K562 (cell line): ENCODE measurements at regions not wholly inside any gene's neighbourhood (a gene's known extent, or its start where the extent isn't known, plus 50 kb on each side); places are given as distances from the start of the nearest gene placed in this dataset.

Experiments used
- ATAC-seq: fragments of 200-7000 bp; cut with Tn5 transposase; 3 replicates; pipeline ENCODE4 v1.9.1; 2020; ENCODE audit warnings: moderate library complexity
- BruUV-seq: library from RNA; stranded (reverse); fragments of 400-500 nt; replicated peaks from 2 replicates; lab custom pipeline; 2021; lab: Mats Ljungman, UMichigan
- CTCF ChIA-PET: fragments of 300-600 bp; formaldehyde crosslinking; extraction: SDS; loops from one replicate; lab custom pipeline; 2021; ENCODE audit warnings: low intra/inter-chr PET ratio; lab: Yijun Ruan, JAX
- POLR2A ChIA-PET: fragments of 300-600, 350-650 bp; sonication (Branson Sonifier 250); formaldehyde crosslinking; extraction: SDS; loops from one replicate; lab custom pipeline; 2021; ENCODE audit warnings: antibody characterized with exemption, inconsistent platforms; lab: Yijun Ruan, JAX
- DNase-seq, 4 experiments: peaks; one replicate each; pipeline versions ENCODE4 v3.0.0 to v3.0.0-alpha.2; 2011 to 2018; ENCODE audit warnings: low spot score in 3 of 4, mixed read lengths in 3 of 4; ENCODE audit errors: extremely low read depth in 1 of 4
- FAIRE-seq: peaks from 2 replicates; lab custom pipeline; 2011; peaks lifted over from hg19 to GRCh38; lab: Jason Lieb, UNC
- H2AFZ ChIP-seq: 2 replicates; pipeline ENCODE4 v1.6.0; 2011; ENCODE audit warnings: low read depth, low read length, control low read depth, inconsistent platforms
- H3K27ac ChIP-seq: fragments of 200-600 bp; 3 replicates; pipeline ENCODE4 v1.8.0; 2011; ENCODE audit warnings: low read depth, mild to moderate bottlenecking, control low read depth, inconsistent platforms, low read length, moderate library complexity, mixed read lengths; ENCODE audit errors: extremely low read depth
- H3K27me3 ChIP-seq, 2 experiments: fragments of 300-600 bp in 1 of 2; 2 replicates in 1 of 2; 3 replicates in 1 of 2; pipeline versions ENCODE4 v1.6.0 to v1.8.0; 2011; ENCODE audit warnings: inconsistent platforms in 2 of 2, low read length in 2 of 2, mild to moderate bottlenecking in 1 of 2, mixed read lengths in 1 of 2, moderate library complexity in 1 of 2; ENCODE audit not compliant: control insufficient read depth in 2 of 2, insufficient read depth in 2 of 2
- H3K36me3 ChIP-seq: fragments of 300-600 bp; 3 replicates; pipeline ENCODE4 v1.8.0; 2011; ENCODE audit warnings: mild to moderate bottlenecking, low read length, inconsistent platforms; ENCODE audit not compliant: control insufficient read depth, insufficient read depth
- H3K4me1 ChIP-seq, 2 experiments: fragments of 200-600 bp in 1 of 2; replicated peaks in 1 of 2; 2 replicates in 1 of 2; 3 replicates in 1 of 2; pipeline versions ENCODE4 v1.5.1 to v1.8.0; 2011; ENCODE audit warnings: inconsistent platforms in 2 of 2, low read length in 2 of 2, mild to moderate bottlenecking in 1 of 2, mixed read lengths in 1 of 2, moderate library complexity in 1 of 2; ENCODE audit not compliant: control insufficient read depth in 2 of 2, insufficient read depth in 2 of 2
- H3K4me2 ChIP-seq: 2 replicates; pipeline ENCODE4 v1.6.1; 2011; ENCODE audit warnings: low read length, control low read depth, inconsistent platforms, mixed read lengths; ENCODE audit not compliant: insufficient read depth
- H3K4me3 ChIP-seq: fragments of 200-600 bp; sonication (generic), shearing (Covaris generic); 2 replicates; pipeline ENCODE4 v1.5.1; 2016; ENCODE audit warnings: control low read depth, inconsistent platforms
- H3K79me2 ChIP-seq: fragments of 200-600 bp; 3 replicates; pipeline ENCODE4 v1.8.0; 2011; ENCODE audit warnings: low read length, inconsistent platforms; ENCODE audit not compliant: control insufficient read depth, insufficient read depth
- H3K9ac ChIP-seq, 2 experiments: 2 replicates each; pipeline versions ENCODE4 v1.6.0 to v1.6.1; 2011; ENCODE audit warnings: low read depth in 2 of 2, low read length in 2 of 2, control low read depth in 1 of 2, inconsistent platforms in 1 of 2, mild to moderate bottlenecking in 1 of 2, mixed read lengths in 1 of 2; ENCODE audit not compliant: insufficient read depth in 1 of 2
- H3K9me1 ChIP-seq: one replicate; pipeline ENCODE4 v1.6.0; 2011; ENCODE audit warnings: inconsistent platforms, mild to moderate bottlenecking, low read length, moderate library complexity; ENCODE audit not compliant: control insufficient read depth, insufficient read depth
- H3K9me3 ChIP-seq: replicated peaks from 2 replicates; pipeline ENCODE4 v1.5.1; 2011; ENCODE audit warnings: low read depth, low read length, inconsistent platforms; ENCODE audit not compliant: control insufficient read depth, insufficient read depth
- H4K20me1 ChIP-seq: replicated peaks from 2 replicates; pipeline ENCODE4 v1.6.1; 2011; ENCODE audit warnings: low read length, inconsistent platforms, mixed read lengths; ENCODE audit not compliant: control insufficient read depth, insufficient read depth
- ESRRB ChIP-seq: fragments of 250-450 bp; sonication (Bioruptor Pico); IDR thresholded peaks from 2 replicates; pipeline ENCODE4 v1.5.0; 2020; ENCODE audit warnings: mild to moderate bottlenecking, moderate library complexity, borderline replicate concordance
- KHSRP ChIP-seq: fragments of 450-650 bp; IDR thresholded peaks from 2 replicates; pipeline ENCODE4 v1.6.1; 2017
- NFE2L1 ChIP-seq: fragments of 450-650 bp; IDR thresholded peaks from 2 replicates; pipeline ENCODE4 v1.6.1; 2016; ENCODE audit warnings: missing genetic modification characterization, low read depth, mild to moderate bottlenecking, missing compliant biosample characterization, moderate library complexity, borderline replicate concordance
- NR2C2 ChIP-seq, 2 experiments: fragments of 200-800 bp in 1 of 2; sonication (Bioruptor generic) in 1 of 2; sonication (generic) in 1 of 2; formaldehyde crosslinking in 1 of 2; IDR thresholded peaks; 2 replicates each; pipeline versions ENCODE4 v1.6.1 to v1.8.0; 2016 to 2022; ENCODE audit warnings: mild to moderate bottlenecking in 1 of 2, missing compliant biosample characterization in 1 of 2, missing genetic modification characterization in 1 of 2, missing genetic modification reagents in 1 of 2
- POLR3A ChIP-seq: IDR thresholded peaks from 2 replicates; pipeline ENCODE4 v1.6.1; 2011; ENCODE audit warnings: borderline replicate concordance, mild to moderate bottlenecking, moderate library complexity; ENCODE audit not compliant: insufficient read length, insufficient read depth; ENCODE audit errors: extremely low read depth
- TFAM ChIP-seq: fragments of 250-450 bp; sonication (Bioruptor Pico); conservative IDR thresholded peaks from 2 replicates; pipeline ENCODE4 v1.5.0; 2021; ENCODE audit warnings: mild to moderate bottlenecking, moderate library complexity
- ZNF143 ChIP-seq: sonication (generic); formaldehyde crosslinking; IDR thresholded peaks from 2 replicates; pipeline ENCODE4 v1.9.0; 2022; ENCODE audit warnings: mild to moderate bottlenecking, missing genetic modification reagents
- ZNF79 ChIP-seq: fragments of 250-450 bp; sonication (Bioruptor Pico); IDR thresholded peaks from 2 replicates; pipeline ENCODE4 v1.4.0; 2020; ENCODE audit warnings: low read depth, mild to moderate bottlenecking, moderate library complexity
- WGBS: fragments of 100-300 bp; shearing (Covaris generic); methylation state at CpG from one replicate; pipeline ENCODE4 v1.1.6; 2016; ENCODE audit warnings: low coverage, mixed read lengths; ENCODE audit not compliant: insufficient coverage; ENCODE audit errors: missing lambda C conversion rate; 5-methylcytosine and 5-hydroxymethylcytosine counted together
- in situ Hi-C: fragments of 300-500 bp; cut with MboI; formaldehyde crosslinking; loops from 4 replicates; pipeline ENCODE4 v1.15.0; 2018; ENCODE audit warnings: inconsistent platforms, mixed read lengths
- intact Hi-C: fragments of 100-400 bp; cut with micrococcal nuclease; formaldehyde crosslinking; loops from 2 replicates; pipeline ENCODE4 v1.14.2; 2022
- TF ChIP-seq, protein P1 (sequence below): fragments of 450-650 bp; formaldehyde crosslinking; IDR thresholded peaks from 2 replicates; pipeline ENCODE4 v1.4.0; 2020; ENCODE audit warnings: mild to moderate bottlenecking, moderate library complexity
- TF ChIP-seq, protein P2 (sequence below): fragments of 250-450 bp; sonication (Bioruptor Pico); IDR thresholded peaks from 2 replicates; pipeline ENCODE4 v1.5.1; 2021; ENCODE audit warnings: mild to moderate bottlenecking
- TF ChIP-seq, protein P3 (sequence below): sonication (generic); formaldehyde crosslinking; IDR thresholded peaks from 2 replicates; pipeline ENCODE4 v1.8.0; 2023; ENCODE audit warnings: mild to moderate bottlenecking, missing genetic modification reagents
- TF ChIP-seq, protein P4 (sequence below): conservative IDR thresholded peaks from 2 replicates; pipeline ENCODE4 v1.6.1; 2011; ENCODE audit warnings: low read depth, mild to moderate bottlenecking, low read length; ENCODE audit not compliant: control insufficient read depth

DNA sequence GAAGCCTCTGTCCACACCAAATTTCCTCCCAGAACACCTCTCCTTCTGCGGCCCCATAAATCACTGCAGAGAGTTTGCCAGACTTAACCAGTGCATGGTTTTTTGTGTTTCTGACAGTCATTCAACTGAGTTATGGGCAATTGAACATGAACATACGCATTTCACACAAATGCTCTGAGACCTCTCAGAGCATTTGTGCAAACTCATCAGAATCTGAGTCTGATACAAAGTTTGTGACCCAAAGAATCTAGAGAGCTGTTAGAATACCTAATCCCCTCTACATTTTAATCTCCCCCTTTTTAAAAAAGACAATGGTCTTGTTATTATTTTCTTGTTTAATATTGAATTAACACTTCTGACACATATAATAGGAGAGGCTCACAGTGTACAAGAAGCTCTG is 416.9 kb upstream of the SMARCA2 start (continued):
- TF ChIP-seq, protein P1, sequence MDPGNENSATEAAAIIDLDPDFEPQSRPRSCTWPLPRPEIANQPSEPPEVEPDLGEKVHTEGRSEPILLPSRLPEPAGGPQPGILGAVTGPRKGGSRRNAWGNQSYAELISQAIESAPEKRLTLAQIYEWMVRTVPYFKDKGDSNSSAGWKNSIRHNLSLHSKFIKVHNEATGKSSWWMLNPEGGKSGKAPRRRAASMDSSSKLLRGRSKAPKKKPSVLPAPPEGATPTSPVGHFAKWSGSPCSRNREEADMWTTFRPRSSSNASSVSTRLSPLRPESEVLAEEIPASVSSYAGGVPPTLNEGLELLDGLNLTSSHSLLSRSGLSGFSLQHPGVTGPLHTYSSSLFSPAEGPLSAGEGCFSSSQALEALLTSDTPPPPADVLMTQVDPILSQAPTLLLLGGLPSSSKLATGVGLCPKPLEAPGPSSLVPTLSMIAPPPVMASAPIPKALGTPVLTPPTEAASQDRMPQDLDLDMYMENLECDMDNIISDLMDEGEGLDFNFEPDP (CRISPR knock-in tag) = no peak
- TF ChIP-seq, protein P2, sequence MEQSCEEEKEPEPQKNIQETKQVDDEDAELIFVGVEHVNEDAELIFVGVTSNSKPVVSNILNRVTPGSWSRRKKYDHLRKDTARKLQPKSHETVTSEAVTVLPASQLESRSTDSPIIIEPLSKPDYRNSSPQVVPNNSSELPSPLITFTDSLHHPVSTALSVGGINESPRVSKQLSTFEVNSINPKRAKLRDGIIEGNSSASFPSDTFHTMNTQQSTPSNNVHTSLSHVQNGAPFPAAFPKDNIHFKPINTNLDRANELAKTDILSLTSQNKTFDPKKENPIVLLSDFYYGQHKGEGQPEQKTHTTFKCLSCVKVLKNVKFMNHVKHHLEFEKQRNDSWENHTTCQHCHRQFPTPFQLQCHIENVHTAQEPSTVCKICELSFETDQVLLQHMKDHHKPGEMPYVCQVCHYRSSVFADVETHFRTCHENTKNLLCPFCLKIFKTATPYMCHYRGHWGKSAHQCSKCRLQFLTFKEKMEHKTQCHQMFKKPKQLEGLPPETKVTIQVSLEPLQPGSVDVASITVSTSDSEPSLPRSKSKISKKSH (CRISPR knock-in tag) = no peak

DNA sequence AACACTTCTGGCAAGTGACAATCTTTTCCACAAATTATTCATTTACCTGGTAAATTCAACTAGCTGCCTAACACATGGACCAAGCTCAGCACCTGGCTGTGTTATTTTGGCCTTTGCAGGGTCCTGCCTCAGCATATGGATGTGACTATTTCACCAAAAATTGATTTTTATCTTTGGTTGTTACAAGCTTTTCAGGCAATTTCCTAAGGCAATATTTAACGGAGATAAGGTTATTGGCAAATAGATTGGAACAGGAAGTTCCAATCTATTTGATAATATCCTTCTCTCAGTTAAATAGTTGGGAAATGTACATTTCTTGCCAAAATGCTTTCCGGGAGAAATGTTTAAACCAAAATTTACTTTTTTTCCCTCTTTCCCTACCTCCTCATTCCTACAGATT is 415.2 kb upstream of the SMARCA2 start:
- H3K27ac ChIP-seq = no peak overlapping the region
- no peaks in the 10 kb centered on the region for H3K79me2 ChIP-seq
- ATAC-seq = no peak
- H3K4me3 ChIP-seq = no peak overlapping the region
- H3K9me3 ChIP-seq = no peaks in the 10 kb centered on the region
- no peaks in the 10 kb centered on the region for H3K9me1 ChIP-seq
- POLR2A ChIA-PET = no interaction called here
- H3K4me1 ChIP-seq = no peaks in the 10 kb centered on the region
- no peaks in the 10 kb centered on the region for H3K27me3 ChIP-seq
- H3K9ac ChIP-seq = no peak overlapping the region
- CTCF ChIA-PET = no interaction called here
- intact Hi-C loops = no loop called here
- WGBS = 0% methylated on average over 2 of the region's 2 CpGs
- no peak for FAIRE-seq
- in situ Hi-C loops = no loop called here
- H4K20me1 ChIP-seq = no peaks in the 10 kb centered on the region
- DNase-seq = no peak
- no peaks in the 10 kb centered on the region for H3K36me3 ChIP-seq
- no TSS peak for BruUV-seq
- H3K4me2 ChIP-seq = no peak overlapping the region
- no peak overlapping the region for H2AFZ ChIP-seq
- TF ChIP-seq KHSRP (no peak), POLR3A (no peak), ZNF79 (no peak), NFE2L1 (tag) (no peak), TFAM (CRISPR knock-in tag) (no peak), ZNF143 (CRISPR knock-in tag) (no peak), ESRRB (CRISPR knock-in tag) (no peak), NR2C2 (CRISPR knock-in tag; IDR thresholded peaks at IDR 0.05) (no peak), NR2C2 (tag; IDR thresholded peaks at IDR 0.05) (no peak)
- TF ChIP-seq, protein P3, sequence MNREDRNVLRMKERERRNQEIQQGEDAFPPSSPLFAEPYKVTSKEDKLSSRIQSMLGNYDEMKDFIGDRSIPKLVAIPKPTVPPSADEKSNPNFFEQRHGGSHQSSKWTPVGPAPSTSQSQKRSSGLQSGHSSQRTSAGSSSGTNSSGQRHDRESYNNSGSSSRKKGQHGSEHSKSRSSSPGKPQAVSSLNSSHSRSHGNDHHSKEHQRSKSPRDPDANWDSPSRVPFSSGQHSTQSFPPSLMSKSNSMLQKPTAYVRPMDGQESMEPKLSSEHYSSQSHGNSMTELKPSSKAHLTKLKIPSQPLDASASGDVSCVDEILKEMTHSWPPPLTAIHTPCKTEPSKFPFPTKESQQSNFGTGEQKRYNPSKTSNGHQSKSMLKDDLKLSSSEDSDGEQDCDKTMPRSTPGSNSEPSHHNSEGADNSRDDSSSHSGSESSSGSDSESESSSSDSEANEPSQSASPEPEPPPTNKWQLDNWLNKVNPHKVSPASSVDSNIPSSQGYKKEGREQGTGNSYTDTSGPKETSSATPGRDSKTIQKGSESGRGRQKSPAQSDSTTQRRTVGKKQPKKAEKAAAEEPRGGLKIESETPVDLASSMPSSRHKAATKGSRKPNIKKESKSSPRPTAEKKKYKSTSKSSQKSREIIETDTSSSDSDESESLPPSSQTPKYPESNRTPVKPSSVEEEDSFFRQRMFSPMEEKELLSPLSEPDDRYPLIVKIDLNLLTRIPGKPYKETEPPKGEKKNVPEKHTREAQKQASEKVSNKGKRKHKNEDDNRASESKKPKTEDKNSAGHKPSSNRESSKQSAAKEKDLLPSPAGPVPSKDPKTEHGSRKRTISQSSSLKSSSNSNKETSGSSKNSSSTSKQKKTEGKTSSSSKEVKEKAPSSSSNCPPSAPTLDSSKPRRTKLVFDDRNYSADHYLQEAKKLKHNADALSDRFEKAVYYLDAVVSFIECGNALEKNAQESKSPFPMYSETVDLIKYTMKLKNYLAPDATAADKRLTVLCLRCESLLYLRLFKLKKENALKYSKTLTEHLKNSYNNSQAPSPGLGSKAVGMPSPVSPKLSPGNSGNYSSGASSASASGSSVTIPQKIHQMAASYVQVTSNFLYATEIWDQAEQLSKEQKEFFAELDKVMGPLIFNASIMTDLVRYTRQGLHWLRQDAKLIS = no peak
- TF ChIP-seq, protein P4, sequence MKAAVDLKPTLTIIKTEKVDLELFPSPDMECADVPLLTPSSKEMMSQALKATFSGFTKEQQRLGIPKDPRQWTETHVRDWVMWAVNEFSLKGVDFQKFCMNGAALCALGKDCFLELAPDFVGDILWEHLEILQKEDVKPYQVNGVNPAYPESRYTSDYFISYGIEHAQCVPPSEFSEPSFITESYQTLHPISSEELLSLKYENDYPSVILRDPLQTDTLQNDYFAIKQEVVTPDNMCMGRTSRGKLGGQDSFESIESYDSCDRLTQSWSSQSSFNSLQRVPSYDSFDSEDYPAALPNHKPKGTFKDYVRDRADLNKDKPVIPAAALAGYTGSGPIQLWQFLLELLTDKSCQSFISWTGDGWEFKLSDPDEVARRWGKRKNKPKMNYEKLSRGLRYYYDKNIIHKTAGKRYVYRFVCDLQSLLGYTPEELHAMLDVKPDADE = no peak
